ENCODE measurements at regions not wholly inside any gene's neighbourhood (a gene's known extent, or its start where the extent isn't known, plus 50 kb on each side); places are given as distances from the start of the nearest gene placed in this dataset.
A peak's percentile ranks its signal among the peaks of the same experiment; 100 is the strongest.

DNA sequence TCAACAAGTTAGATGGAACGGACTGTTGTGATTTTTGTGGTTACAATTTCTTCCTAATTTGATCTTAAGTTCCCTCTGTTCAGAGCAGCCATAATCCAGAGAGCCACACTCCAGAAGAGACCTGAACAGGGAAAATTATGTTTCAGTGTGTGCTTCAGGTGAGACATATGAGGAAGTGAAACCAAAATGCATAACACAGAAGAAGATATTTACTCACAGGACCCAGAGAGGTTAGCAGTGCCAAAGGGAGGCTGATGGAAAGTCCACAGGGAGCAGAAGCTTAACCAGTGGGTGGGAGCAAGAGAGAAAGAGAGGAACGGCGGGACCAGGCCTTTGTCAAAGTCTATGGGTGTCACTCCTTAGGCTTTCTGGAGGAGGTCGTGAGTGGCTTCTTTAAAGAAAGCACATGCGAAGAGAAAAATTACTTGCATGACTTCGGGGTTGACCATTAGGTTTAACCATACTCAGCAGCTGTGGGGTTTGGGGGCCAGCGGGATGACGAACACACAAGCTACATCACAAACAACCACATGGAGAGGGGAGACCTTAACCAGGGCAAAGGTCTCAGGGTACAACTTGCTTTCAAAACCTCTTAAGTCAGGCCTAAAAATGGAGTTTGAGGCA, 141.4 kb downstream of the MED10 start:
- no peak for DNase-seq
- H3K56ac ChIP-seq (ENCODE audit: insufficient read length, low read depth, low read length) = no peak overlapping the region
- H3K4me2 ChIP-seq (ENCODE audit: insufficient read depth, insufficient read length, low read length) = no peak overlapping the region
- Mint-ChIP-seq H3K36me3 (ENCODE audit: insufficient read depth in 1 of 3, low read depth in 3 of 3) (no peaks in the 10 kb centered on the region; a peak in 1 of 7 replicates), H3K4me1 (peaks cover 3 to 8% of the 10 kb centered on the region in 2 experiments), H3K4me3 (no peak overlapping the region), H3K27ac (peak overlapping the region in 1 of 3 experiments; percentile 46; a peak in 1 of 7 replicates), H3K27me3 (ENCODE audit: low read depth) (peaks cover 11% of the 10 kb centered on the region), H3K9me3 (peaks cover 8 to 15% of the 10 kb centered on the region in 2 experiments; a peak in 4 of 5 replicates)
- H4K8ac ChIP-seq (replicated peaks; ENCODE audit: insufficient read length, low read depth, low read length) = no peak overlapping the region
- no peak overlapping the region for H3K14ac ChIP-seq (ENCODE audit: insufficient read depth, low read length)
- H2AFZ ChIP-seq (ENCODE audit: low read length) = no peak overlapping the region
- H2BK120ac ChIP-seq (ENCODE audit: low read depth, low read length, poor library complexity, severe bottlenecking) = no peak overlapping the region
- H3K27ac ChIP-seq (ENCODE audit: insufficient read length, low read depth, low read length) = no peak overlapping the region
- H3K18ac ChIP-seq (ENCODE audit: insufficient read length, low read depth, low read length) = no peak overlapping the region
- H4K91ac ChIP-seq (ENCODE audit: insufficient read length, low read depth, low read length) = no peak overlapping the region
- no peaks in the 10 kb centered on the region for H4K20me1 ChIP-seq (ENCODE audit: control insufficient read depth, insufficient read depth, insufficient read length)
- H2AK5ac ChIP-seq (ENCODE audit: insufficient read length, low read length) = no peak overlapping the region
- H3K23ac ChIP-seq (ENCODE audit: insufficient read length, low read depth, low read length) = no peak overlapping the region
- no peak for TF ChIP-seq CTCF (conservative IDR thresholded peaks at IDR 0.05)
- H3K27me3 ChIP-seq (ENCODE audit: insufficient read depth, low read length) = no peaks in the 10 kb centered on the region
- H3K79me2 ChIP-seq (ENCODE audit: insufficient read depth, low read length) = no peaks in the 10 kb centered on the region
- H3K9ac ChIP-seq (ENCODE audit: extremely low read depth, insufficient read length, low read length) = no peak overlapping the region
- no peaks in the 10 kb centered on the region for H3K9me3 ChIP-seq (ENCODE audit: control insufficient read depth, low read depth, low read length)
- H2BK5ac ChIP-seq (ENCODE audit: insufficient read length, low read length) = no peak overlapping the region
- no peak overlapping the region for H2BK12ac ChIP-seq (ENCODE audit: insufficient read length, low read depth, low read length)
- H4K5ac ChIP-seq (ENCODE audit: insufficient read length, low read depth, low read length) = no peak overlapping the region
- WGBS (ENCODE audit: extremely low coverage, insufficient read length, low lambda C conversion rate) = no CpG with 5 or more reads among the region's 8 CpGs
- no peak overlapping the region for H2BK15ac ChIP-seq (ENCODE audit: low read depth, low read length)
- H3K23me2 ChIP-seq (ENCODE audit: insufficient read length, low read depth, low read length, poor library complexity, severe bottlenecking) = no peaks in the 10 kb centered on the region
- no peaks in the 10 kb centered on the region for H3K79me1 ChIP-seq (ENCODE audit: insufficient read depth, low read depth, low read length, poor library complexity, severe bottlenecking)
- H3T11ph ChIP-seq (ENCODE audit: low read length) = no peak overlapping the region
- H3K4me1 ChIP-seq (ENCODE audit: insufficient read depth, low read length) = no peaks in the 10 kb centered on the region
- H2BK20ac ChIP-seq (ENCODE audit: low read depth, low read length, poor library complexity, severe bottlenecking) = no peak overlapping the region
- no peak overlapping the region for H3K4ac ChIP-seq (ENCODE audit: low read depth, low read length)
